ENCODE measurements at regions not wholly inside any gene's neighbourhood (a gene's known extent, or its start where the extent isn't known, plus 50 kb on each side); places are given as distances from the start of the nearest gene placed in this dataset.

- DNase-seq = no peak
These were observed 726.9 kb downstream of the TNS3 start for GRCh38 chr7:46854958-46855473.

GRCh38 chr7:46853451-46853850 is 728.5 kb downstream of the TNS3 start:
- no peak for DNase-seq

DNA sequence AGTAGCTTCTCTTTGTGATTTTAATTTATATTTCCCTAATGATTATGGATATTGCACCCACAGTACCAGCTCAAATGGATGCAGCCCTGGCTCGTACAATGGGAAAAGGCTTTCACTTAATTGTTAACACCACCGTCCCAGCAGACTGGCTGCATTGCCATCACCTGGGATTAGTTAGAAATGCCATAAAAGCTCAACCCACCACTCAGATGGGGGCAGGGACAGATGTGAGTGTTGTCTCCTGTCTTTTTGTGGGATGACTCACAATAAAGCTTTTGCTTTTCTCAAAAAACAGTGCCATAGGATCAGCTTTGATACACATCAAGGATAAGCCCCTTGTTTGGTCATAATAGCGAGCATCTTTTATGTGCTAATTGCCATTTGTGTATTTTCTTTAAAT is 729.1 kb downstream of the TNS3 start:
- DNase-seq = no peak

DNA sequence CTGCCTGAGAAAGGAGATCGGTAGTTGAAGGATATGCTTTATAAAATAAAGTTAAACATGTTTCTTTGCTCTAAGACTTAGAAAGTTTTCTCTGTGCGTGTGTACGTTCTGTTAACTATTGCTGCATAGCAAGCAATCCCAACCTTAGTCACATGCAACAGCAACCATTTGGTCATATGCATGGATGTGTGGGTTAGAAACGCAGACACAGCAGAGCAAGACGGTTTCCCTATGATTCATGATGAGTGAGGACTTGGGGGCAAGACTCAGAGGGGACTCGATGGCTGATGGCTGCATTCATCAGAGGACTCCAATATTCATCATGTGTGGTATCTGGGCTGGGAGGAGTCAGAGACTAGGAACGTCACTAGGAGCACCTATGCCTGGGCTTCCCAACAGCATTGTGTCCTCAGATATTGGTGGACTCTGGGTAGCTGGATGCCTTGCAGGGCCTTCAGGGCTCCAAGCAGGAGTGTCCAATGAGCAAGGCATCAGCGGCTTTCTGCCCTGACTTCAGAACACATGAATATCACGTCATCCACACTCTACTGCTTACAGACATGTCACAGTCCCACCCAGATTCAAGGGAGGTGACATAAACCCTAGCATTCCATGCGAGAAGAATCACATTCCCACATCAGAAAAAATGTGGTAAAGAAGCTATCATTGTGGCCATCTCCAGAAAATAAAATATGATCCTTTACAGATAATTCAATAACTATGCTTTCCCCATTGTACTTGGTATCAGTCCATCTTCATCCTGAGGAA is 731.2 kb downstream of the TNS3 start:
- DNase-seq = no peak

DNA sequence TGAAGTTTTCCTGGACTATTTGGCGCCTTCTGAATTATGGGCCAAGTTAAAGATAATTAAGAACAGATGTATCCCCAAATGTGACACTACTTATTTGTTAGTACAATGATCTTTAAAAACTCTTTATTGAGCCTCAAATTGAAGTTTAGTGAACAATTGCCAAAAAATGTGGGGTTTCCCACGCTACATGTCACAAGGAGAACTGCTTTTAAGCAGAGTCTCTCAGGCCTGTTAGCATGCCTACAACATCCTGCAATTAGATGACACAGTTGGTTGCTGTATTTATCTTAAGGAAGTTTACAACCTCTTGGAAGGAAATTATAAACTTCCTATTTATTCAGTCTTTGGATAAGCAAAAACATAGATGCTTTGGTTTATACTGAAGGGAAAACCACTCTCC is 733.0 kb downstream of the TNS3 start:
- no peak for DNase-seq

DNA sequence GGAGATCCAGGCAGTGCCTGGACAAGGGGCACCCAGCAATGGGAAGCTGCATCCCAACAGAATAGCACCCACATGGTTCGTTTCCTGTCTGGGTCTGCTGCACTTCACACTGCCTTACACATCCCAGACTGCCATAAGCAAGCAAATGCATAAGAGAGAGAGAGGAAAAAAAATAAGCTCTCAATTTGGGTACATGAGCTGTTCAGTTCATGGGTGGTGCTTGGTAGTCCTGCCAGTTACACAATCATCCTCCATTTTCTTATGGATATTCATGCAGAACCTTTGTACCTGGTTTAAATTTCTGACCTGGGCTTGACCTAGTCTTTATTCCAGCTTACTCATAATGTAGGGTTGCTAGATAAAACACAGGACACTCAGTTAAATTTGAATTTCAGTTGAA is 733.6 kb downstream of the TNS3 start:
- DNase-seq = no peak

DNA sequence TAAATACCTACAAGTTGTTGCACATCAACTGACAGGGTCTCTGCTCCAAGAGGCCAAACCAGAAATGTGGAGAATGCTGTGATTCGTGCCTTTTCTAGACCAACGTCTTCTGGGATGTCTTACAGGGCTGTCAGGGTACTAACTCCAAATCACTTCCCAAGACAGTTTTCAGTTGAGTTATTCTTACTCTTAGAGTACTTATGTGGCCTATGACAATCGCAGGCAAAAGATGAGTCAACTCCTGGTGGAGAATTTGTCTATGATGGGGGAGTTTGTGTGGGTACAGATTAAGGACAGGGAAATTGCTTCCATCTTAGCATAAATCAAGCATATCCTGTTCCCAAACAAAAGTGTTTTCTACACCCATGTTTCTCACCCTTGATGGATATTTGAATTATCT is 734.8 kb downstream of the TNS3 start:
- no peak for DNase-seq

GRCh38 chr7:46844486-46844885 is 737.4 kb downstream of the TNS3 start:
- no peak for DNase-seq

DNA sequence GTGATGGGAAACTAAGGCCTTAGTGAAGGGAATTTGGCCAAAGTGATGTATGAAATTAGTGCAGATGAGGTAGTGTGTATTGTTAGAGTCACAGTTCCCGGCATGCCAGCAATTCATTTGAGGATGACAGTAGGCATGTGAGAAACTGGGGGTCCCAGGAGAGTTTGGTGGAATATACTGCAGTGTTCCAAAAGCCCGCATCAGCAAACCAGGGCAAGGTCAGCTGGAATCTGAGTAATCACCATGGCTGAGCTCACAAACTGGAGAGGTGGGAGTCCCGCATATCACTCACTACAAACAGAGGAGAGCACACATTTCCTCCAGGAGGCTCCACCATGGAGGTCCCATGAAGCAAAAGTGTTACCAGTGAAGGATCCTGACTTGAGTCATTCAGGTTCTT is 740.7 kb downstream of the TNS3 start:
- no peak for DNase-seq

DNA sequence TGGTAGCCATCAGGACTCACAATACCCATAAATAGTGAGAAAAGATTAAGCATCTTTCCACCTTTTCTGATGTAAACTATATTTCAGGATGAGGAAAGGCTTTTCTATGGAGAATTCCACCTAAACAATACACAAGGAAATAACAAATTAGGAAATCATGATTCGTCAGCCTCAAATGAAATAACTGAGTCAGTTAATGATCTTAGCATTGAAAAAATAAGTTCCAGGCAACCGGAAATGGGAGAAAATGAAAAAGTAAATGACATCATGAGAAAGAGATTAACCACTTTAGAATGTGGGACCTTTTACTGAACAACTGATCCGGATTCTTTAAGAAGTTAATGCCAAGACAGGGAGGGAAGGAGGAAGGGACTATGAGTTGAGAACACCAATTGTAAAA is 742.3 kb downstream of the TNS3 start:
- DNase-seq = no peak

GRCh38 chr7:46838463-46838862 is 743.4 kb downstream of the TNS3 start:
- DNase-seq = no peak

- DNase-seq = no peak
These were observed 746.4 kb downstream of the TNS3 start for GRCh38 chr7:46835556-46835955.

DNA sequence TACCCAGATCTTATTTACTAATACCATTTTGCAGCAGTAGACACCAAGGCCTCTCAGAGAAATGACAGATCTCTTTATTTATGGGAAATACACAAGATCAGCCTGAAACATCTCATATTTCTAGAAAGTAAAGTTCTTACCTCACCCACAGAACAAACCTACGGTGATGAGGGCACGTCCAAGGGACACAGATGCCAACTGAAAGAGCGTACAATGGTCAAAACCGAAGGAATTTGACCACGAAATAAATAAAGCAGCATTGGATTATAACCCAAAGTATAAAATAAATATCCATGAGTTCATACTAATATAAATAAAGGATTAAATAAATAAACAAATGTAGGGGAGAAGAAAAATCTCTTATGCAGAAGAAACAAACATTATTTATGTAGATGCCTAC is 747.0 kb downstream of the TNS3 start:
- no peak for DNase-seq

DNA sequence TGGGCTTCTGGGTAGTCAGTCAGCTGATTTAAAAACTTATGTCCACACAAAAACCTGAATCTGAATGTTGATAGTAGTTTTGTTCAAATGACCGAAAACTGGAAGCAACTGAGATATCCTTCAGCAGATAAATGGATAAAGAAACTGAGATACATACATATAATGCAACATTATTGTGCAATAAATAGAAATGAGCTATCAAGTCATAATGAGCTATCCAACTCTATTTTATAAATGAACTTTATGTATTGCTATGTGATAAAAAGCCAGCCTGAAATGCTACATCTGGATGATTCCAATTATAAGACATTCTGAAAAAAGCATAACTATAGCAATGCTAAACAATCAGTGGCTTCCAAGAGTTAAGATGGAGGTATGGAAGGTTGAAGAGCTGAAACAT is 748.7 kb downstream of the TNS3 start:
- DNase-seq = no peak

GRCh38 chr7:46832136-46832535 is 749.8 kb downstream of the TNS3 start:
- no peak for DNase-seq

GRCh38 chr7:46819819-46820218 is 762.1 kb downstream of the TNS3 start:
- no peak for DNase-seq

DNA sequence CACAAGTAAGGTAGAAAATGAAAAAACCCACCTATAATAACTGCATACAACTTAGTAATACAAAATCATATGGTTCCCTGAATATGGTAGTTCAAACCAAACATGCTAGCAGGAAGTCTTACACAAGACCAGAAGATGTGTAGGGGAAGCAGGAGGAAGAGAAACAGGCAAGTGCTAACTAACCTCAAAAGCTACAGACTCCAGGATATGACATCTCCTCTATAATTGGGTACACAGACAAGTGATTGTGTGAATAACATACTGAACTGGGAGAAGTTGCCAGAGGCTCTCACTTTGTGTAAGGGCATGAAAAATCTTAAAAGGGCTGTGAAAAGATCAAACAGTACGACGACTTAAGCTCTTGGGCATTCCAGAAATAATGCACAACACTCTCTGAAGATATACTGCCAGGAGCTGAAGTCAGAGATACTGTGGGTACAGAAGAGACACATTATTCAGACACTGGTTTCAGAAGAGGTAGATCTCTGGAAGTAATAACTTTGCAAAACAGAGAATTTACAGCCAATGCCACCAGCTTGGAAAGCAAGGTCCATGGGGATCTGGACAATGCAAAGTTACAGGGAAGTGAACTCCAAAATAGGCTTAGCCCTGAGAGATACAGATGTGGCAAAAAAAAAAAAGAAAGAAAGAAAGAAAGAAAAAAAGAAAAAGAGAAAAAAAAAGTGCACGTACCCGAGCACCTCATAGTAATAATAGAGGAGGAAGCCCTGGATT is 767.2 kb downstream of the TNS3 start:
- no peak for DNase-seq

GRCh38 chr7:46812101-46812675 is 769.7 kb downstream of the TNS3 start:
- no peak for DNase-seq

- no peak for DNase-seq
These were observed 770.4 kb downstream of the TNS3 start for GRCh38 chr7:46811529-46811928.

- DNase-seq = no peak
These were observed 770.9 kb downstream of the TNS3 start for GRCh38 chr7:46810986-46811385.

DNA sequence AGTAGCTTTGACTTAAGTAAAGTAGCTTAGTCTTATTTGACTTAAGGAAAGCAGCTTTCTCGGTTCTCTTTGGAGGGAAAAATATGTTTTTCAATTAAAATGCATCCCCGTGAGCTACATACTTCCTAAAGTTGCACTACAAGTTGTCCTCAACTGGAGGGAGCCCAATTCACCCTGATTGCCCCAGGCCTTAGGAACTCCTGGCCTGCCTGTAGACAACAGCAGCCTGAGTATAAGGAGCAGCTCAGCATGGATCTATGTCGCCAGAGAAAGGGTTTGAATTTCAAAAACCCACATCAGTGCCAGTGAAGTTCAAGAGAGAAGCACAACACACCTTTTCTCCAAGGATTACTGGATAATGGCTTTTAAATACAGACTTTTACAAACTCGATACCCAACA is 772.0 kb downstream of the TNS3 start:
- DNase-seq = no peak

GRCh38 chr7:46806856-46807255 is 775.1 kb downstream of the TNS3 start:
- DNase-seq = no peak

DNA sequence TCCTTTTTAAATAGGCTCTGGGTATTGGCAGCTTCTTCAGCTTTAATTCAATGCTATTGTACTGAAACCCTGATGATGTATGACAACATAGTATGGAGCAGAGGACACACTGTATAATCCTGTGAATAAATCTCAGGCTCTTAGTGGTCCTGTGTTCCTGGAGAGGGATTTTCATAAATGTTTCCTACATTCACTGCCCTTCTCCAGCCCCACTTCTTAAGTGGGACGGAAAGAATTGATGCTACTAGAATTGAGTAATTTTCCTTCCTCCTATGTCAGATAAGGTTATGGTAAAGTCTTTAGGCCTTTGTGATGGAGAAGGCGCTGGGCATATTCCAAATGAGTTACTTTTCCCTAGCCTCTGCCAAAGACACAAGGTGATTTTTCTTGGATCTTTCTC is 779.4 kb downstream of the TNS3 start:
- no peak for DNase-seq

GRCh38 chr7:46791188-46791587 is 790.7 kb downstream of the TNS3 start:
- DNase-seq = no peak

Measured in NCI-H1417 treated with DMSO at 0.1 percent for 48 hours (cell line).